SU-DHL-6 (cell line): ENCODE measurements at regions not wholly inside any gene's neighbourhood (a gene's known extent, or its start where the extent isn't known, plus 50 kb on each side); places are given as distances from the start of the nearest gene placed in this dataset.

ENCODE experiments used
- EZH2phosphoT487 ChIP-seq: fragments of 200-600 bp; sonication (generic), shearing (Covaris generic); conservative IDR thresholded peaks from 2 replicates; pipeline ENCODE4 v1.6.1; 2018; ENCODE audit warnings: mild to moderate bottlenecking, antibody characterized with exemption, low read length, moderate library complexity, mixed read lengths
- TF ChIP-seq, protein P1 (sequence below): fragments of 200-600 bp; sonication (generic); IDR thresholded peaks from one replicate; pipeline ENCODE4 v1.5.1; 2017; ENCODE audit warnings: antibody characterized with exemption, mild to moderate bottlenecking, low read length, moderate library complexity; ENCODE audit not compliant: insufficient read depth, poor library complexity, severe bottlenecking

DNA sequence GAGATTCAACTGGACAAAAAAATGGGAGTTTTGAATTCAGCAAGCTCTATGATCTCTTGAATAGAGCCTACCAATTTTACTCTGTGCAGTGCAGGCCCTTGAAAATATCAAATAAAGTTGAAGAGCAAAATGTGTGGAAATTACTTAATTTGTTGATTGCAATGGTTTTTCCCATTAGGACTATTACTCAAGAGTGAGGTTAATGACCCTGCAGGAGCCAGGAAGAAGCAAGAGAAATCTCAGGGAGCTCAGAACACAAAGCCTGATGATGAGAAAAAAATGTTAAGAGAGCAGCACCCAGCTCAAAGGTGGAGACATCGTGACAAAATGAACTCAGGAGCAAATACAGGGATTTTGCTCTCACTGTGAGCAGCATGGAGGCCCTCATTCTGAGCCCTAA is 337.6 kb upstream of the TRIB2 start:
- TF ChIP-seq, protein P1, sequence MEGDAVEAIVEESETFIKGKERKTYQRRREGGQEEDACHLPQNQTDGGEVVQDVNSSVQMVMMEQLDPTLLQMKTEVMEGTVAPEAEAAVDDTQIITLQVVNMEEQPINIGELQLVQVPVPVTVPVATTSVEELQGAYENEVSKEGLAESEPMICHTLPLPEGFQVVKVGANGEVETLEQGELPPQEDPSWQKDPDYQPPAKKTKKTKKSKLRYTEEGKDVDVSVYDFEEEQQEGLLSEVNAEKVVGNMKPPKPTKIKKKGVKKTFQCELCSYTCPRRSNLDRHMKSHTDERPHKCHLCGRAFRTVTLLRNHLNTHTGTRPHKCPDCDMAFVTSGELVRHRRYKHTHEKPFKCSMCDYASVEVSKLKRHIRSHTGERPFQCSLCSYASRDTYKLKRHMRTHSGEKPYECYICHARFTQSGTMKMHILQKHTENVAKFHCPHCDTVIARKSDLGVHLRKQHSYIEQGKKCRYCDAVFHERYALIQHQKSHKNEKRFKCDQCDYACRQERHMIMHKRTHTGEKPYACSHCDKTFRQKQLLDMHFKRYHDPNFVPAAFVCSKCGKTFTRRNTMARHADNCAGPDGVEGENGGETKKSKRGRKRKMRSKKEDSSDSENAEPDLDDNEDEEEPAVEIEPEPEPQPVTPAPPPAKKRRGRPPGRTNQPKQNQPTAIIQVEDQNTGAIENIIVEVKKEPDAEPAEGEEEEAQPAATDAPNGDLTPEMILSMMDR: no peak
- TF ChIP-seq EZH2phosphoT487: no peak
